Dermis blood vessel endothelial cell (primary cell): ENCODE measurements at regions not wholly inside any gene's neighbourhood (a gene's known extent, or its start where the extent isn't known, plus 50 kb on each side); places are given as distances from the start of the nearest gene placed in this dataset.
A peak's percentile ranks its signal among the peaks of the same experiment; 100 is the strongest.

Experiments used
- DNase-seq: peaks from one replicate; pipeline ENCODE4 v3.0.0; 2010

GRCh38 chr6:169880516-169880915 is 129.1 kb downstream of the ERMARD start:
- DNase-seq: no peak

GRCh38 chr6:169869301-169869700 is 117.9 kb downstream of the ERMARD start:
- DNase-seq: no peak

DNA sequence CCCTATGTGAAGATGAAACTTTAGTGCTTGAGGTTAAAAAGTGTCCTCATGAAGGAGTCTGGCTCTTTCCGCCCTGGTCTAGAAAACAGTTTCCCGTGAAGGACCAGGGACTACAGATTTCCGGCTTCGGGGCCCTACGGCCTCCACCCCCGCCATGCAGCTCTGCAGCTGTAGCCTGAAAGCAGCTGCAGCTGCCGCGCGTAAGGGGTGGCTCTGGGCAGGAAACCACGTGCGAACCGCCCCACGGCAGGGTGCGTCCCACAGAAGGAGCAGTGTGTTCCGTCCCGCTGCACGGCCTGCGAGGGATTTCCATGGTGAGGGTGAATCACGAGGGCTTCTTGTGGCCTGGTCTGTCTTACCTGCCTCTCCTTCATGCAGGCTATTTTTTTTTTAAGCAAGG is 117.0 kb downstream of the ERMARD start:
- peak; percentile 61 for DNase-seq

DNA sequence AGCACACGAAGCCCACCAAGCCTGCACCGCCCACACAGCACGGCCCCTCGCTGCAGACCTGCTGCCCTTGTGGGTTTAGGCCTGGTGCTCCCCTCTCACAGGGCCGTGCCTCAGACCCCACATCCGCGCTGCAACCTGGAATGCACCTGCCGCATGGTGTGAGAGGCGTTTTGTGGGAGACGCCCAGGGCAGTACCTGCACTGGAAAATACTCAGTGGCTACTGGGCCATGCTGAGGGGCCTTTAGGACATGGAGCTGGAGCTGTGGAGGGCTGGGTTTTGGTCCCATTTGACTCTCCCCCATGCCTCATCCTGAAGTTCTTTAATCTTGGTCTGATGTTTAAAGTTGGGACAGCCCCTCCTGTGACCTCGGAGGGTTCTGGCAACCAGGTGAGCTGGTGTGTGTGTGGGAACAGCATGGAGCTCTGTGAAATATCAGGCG is 116.3 kb downstream of the ERMARD start:
- DNase-seq: no peak

DNA sequence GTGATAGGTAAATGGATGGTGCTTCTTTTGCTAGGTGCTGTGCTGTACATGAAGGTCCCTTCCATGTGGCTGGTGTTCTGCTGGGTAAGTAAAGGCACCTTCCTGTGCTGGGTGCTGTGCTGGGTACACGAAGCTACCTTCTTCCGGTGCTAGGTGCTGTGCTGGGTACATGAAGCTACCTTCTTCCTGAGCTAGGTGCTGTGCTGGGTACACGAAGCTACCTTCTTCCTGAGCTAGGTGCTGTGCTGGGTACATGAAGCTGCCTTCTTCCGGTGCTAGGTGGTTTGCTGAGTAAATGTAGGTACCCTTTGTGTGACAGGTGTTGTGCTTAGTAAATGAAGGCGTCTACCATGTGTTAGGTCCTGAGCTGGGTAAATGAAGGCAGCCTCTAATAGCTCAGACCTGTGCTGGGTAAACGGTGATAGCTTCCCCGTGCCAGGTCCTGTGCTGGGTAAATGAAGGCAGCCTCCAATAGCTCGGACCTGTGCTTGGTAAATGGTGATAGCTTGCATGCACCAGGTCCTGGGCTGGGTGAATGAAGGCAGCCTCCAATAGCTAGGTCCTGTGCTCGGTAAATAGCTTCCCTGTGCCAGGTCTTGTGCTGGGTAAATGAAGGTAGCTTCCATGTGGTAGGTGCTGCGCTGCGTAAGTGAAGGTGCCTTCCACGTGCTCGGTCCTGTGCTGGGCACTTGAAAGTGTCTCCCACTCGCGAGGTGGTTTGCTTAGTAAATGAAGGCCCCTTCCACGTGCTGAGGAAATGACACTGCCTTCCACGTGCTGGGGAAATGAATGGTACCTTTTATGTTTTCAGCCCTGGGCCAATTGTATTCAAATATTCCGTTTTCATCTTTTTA is 115.5 kb downstream of the ERMARD start:
- no peak for DNase-seq

GRCh38 chr6:169866140-169866534 is 114.7 kb downstream of the ERMARD start:
- no peak for DNase-seq

- no peak for DNase-seq
Observed at GRCh38 chr6:169865346-169866139, 114.1 kb downstream of the ERMARD start.

- no peak for DNase-seq
Observed at GRCh38 chr6:169864148-169865020, 113.0 kb downstream of the ERMARD start.

GRCh38 chr6:169863710-169864109 is 112.3 kb downstream of the ERMARD start:
- no peak for DNase-seq

GRCh38 chr6:169862892-169863525 is 111.6 kb downstream of the ERMARD start:
- DNase-seq: no peak

GRCh38 chr6:169862043-169862891 is 110.8 kb downstream of the ERMARD start:
- no peak for DNase-seq

DNA sequence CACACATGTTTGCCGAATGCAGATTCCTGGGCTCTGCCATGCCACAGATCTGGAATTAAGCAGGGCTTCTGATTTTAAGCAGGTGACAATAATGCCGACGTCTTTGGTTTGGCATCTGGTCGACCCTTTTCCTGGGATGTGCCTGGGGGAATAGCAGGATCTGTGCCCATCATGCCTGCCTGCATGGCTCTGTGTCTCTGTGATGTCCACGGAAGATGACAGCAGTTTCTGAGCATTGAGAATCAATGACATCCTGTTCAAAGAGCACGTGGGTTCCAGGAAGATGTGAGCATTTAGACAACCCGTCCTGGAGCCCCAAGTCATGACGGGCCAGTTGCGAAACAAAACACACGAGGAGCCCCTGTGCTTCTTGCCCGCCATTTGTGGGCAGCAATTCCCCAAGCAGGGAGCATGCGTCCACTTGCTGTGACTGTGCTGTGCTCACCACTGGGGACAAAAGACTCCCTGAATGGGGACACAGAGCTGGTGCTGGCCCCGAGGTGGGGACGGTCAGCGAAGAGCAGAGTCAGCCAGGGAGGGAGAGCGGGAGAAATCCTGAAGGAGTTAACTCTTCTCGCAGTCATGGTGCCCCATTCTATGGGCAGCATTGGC is 110.1 kb downstream of the ERMARD start:
- no peak for DNase-seq

DNA sequence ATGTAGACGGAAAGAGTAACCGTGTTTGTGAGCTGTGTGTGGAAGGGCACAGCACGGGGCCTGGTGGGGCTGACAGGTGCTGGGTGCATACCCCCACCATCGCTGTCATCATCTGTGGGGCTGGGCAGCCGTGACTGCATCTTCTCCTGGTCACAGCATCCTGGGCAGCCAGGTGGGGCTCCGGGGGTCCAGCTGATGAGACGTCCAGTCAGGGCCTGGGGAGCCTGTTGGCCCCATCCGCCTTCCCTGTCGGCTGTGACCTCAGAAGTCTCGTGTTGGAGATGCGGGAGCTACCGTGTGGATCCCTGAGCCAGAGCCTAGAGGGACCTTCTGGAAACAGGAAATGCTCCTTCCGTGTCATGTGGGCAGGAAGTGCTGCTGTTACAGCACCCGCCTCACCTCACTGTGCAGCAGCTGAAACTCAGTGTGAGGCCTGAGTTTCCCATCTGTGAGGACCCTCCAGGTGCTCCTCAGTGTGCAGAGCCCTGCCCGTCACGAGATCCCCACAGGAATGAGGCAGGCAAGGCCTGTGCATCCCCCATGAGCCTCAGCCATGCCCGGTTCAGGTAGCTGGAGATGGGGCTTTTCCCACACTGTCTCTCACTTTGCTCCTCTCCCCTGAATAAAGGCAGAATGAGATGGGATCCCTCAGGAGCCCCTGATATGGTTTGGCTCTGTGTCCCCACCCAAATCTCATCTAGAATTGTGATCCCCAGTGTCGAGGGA is 108.7 kb downstream of the ERMARD start:
- peak; percentile 22 for DNase-seq

DNA sequence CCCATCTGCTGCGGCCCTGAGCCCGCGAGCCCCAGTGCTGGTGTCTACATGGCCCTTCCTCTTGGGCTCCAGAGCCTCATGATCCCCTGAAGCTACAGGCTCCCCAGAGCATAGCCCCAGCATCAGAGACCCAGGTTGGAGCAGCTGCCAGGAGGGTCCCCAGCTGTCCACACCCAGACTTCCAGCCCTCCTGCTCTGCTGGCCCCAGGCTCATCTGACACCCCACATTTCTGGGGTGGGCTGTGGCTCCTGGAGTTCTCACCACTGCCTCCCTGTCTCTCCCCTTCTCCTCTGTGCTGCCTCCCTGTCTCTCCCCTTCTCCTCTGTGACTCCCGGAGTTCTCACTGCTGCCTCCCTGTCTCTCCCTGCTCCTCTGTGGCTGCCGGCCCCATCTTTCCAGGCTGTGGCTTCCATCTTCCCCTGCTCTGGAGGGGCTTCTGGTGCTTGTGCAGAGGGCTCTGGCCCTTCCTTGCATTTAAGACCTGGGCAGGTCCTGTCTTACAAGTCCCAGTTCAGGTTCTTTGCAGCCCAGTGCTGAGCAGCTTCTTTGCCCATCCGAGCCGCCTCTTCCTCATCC is 108.1 kb downstream of the ERMARD start:
- no peak for DNase-seq

- DNase-seq: no peak
Observed at GRCh38 chr6:169858935-169859351, 107.5 kb downstream of the ERMARD start.

DNA sequence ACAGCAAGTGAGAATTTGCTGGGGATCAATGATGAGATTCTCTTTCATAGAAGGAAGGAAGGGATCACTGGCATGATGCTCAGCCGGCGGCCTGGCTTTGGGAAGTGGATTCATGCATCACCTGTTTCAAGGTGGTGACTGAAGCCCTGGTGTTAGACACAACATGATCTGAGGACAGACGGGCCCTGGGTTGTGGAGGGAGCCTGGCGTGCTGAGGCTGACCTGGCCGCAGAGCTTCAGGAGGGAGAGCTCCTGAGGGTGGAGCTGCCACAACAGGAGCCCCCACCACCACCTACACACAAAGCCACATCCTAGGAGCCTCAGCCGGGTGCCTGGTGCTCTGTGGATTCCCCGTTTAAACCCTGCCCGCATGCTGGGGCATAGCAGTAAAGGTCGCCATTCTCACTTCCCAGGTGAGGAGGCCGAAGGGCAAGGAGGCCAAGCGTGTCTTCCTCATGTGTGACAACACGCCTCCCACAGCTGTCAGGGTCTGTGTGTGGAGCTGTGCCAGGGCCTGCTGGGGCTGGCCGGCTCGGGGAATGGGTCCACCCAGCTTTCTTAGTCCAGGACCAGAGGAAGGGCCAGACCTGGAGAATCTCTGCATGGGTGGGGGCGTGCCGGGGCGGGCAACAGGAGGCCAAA is 107.0 kb downstream of the ERMARD start:
- no peak for DNase-seq

DNA sequence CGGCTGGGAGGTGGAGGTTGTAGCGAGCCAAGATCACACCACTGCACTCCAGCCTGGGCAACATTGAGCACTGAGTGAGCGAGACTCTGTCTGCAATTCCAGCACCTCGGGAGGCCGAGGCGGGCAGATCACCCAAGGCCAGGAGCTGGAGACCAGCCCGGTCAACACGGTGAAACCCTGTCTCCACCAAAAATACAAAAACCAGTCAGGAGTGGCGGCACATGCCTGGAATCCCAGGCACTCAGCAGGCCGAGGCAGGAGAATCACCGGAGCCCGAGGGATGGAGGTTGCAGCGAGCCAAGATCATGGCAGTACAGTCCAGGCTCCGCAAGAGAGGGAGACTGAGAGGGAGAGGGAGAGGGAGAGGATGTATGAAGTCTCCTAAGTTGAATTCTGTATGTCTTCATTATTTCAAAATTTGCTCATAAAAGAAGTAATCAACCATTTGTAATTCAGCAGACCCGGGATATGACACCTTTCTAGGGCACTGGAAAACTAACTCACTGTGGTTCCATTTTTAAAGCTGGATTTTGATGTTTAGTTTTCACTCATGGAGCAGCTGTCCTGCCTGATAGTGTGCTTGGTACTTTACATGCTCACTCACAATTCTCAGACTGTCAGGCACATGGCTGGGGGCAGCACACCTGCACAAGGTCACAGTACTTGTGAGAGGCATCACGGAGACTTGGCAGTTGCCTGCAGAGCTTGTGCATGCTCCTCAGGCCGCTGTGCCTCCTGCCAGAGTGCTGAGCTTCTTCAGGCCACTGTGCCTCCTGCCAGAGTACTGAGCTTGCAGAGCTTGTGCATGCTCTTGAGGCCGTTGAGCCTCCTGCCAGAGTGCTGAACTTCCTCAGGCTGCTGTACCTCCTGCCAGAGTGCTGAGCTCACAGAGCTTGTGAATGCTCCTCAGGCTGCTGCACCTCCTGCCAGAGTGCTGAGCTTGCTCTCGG is 106.2 kb downstream of the ERMARD start:
- no peak for DNase-seq
